SU-DHL-6 (cell line): ENCODE measurements at regions not wholly inside any gene's neighbourhood (a gene's known extent, or its start where the extent isn't known, plus 50 kb on each side); places are given as distances from the start of the nearest gene placed in this dataset.

Experiments
- CTCF ChIP-seq: fragments of 200-600 bp; sonication (generic); IDR thresholded peaks from one replicate; pipeline ENCODE4 v1.5.1; 2017; ENCODE audit warnings: antibody characterized with exemption, mild to moderate bottlenecking, low read length, moderate library complexity; ENCODE audit not compliant: insufficient read depth, poor library complexity, severe bottlenecking
- EZH2phosphoT487 ChIP-seq: fragments of 200-600 bp; sonication (generic), shearing (Covaris generic); conservative IDR thresholded peaks from 2 replicates; pipeline ENCODE4 v1.6.1; 2018; ENCODE audit warnings: mild to moderate bottlenecking, antibody characterized with exemption, low read length, moderate library complexity, mixed read lengths

- TF ChIP-seq CTCF (no peak), EZH2phosphoT487 (no peak)
Observed at GRCh38 chr13:22240716-22241115, 569.8 kb downstream of the FGF9 start.
